Chondrocyte (in vitro differentiated cells): ENCODE measurements at regions not wholly inside any gene's neighbourhood (a gene's known extent, or its start where the extent isn't known, plus 50 kb on each side); places are given as distances from the start of the nearest gene placed in this dataset.

ENCODE experiments used
- DNase-seq: peaks from one replicate; pipeline ENCODE4 v3.0.0; 2021; ENCODE audit warnings: mixed read lengths, low spot score
- H3K27ac Mint-ChIP-seq: one replicate; pipeline ENCODE4 v1.8.0; 2021; ENCODE audit warnings: mild to moderate bottlenecking, moderate library complexity, mixed read lengths; ENCODE audit not compliant: unreplicated experiment
- H3K27me3 Mint-ChIP-seq: 2 replicates; pipeline ENCODE4 v1.8.0; 2021; ENCODE audit warnings: low read depth, mixed read lengths
- H3K36me3 Mint-ChIP-seq: 2 replicates; pipeline ENCODE4 v1.8.0; 2021; ENCODE audit warnings: low read depth, mixed read lengths
- H3K4me1 Mint-ChIP-seq: 2 replicates; pipeline ENCODE4 v1.8.0; 2021; ENCODE audit warnings: low read depth, mild to moderate bottlenecking, mixed read lengths
- H3K4me3 Mint-ChIP-seq: one replicate; pipeline ENCODE4 v1.8.0; 2021; ENCODE audit warnings: mild to moderate bottlenecking, moderate library complexity, mixed read lengths; ENCODE audit not compliant: unreplicated experiment
- H3K9me3 Mint-ChIP-seq: 2 replicates; pipeline ENCODE4 v1.8.0; 2021; ENCODE audit warnings: low read depth, mixed read lengths
- TF ChIP-seq, protein P1 (sequence below): fragments of 200-600 bp; sonication (generic); IDR thresholded peaks from 2 replicates; pipeline ENCODE4 v1.5.0; 2021; ENCODE audit warnings: antibody characterized with exemption, mild to moderate bottlenecking, moderate library complexity

DNA sequence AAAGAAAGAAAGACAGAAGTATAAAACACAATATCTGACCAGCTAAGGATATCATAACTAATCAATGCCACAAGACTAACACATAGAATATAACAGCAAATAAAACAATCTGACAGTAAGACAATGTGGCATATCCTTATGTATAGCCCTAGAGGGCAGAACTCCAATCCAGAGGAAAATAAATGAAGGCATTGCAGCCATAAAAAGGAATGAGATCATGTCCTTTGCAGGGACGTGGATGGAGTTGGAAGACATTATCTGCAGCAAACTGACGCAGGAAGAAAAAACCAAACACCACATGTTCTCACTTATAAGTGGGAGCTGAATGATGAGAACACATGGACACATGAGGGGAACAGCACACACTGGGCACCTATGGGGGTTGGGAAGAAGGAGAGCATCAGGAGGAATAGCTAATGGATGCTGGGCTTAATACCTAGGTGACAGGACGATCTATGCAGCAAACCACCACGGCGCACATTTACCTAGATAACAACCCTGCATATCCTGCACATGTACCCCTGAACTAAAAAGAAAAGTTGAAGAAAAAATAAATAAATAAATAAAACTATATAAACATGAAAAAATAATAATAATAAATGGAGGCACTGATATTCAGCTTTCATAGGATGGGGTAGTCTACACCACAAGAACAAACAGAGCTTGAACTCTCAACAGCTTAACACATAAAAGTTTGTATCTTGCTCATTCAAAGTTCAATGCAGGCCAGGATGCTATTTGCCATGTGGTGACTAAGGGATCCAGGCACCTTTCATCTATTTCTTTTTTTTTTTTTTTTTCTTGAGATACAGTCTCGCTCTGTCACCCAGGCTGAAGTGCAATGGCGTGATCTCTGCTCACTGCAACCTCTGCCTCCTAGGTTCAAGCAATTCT is 66.1 kb upstream of the KAT6B start:
- H3K36me3 Mint-ChIP-seq = no peaks in the 10 kb centered on the region
- TF ChIP-seq, protein P1, sequence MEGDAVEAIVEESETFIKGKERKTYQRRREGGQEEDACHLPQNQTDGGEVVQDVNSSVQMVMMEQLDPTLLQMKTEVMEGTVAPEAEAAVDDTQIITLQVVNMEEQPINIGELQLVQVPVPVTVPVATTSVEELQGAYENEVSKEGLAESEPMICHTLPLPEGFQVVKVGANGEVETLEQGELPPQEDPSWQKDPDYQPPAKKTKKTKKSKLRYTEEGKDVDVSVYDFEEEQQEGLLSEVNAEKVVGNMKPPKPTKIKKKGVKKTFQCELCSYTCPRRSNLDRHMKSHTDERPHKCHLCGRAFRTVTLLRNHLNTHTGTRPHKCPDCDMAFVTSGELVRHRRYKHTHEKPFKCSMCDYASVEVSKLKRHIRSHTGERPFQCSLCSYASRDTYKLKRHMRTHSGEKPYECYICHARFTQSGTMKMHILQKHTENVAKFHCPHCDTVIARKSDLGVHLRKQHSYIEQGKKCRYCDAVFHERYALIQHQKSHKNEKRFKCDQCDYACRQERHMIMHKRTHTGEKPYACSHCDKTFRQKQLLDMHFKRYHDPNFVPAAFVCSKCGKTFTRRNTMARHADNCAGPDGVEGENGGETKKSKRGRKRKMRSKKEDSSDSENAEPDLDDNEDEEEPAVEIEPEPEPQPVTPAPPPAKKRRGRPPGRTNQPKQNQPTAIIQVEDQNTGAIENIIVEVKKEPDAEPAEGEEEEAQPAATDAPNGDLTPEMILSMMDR = no peak
- H3K4me1 Mint-ChIP-seq = no peaks in the 10 kb centered on the region
- peaks cover 2% of the 10 kb centered on the region for H3K27me3 Mint-ChIP-seq
- H3K27ac Mint-ChIP-seq = no peak overlapping the region
- H3K9me3 Mint-ChIP-seq = no peaks in the 10 kb centered on the region
- DNase-seq = no peak
- no peak overlapping the region for H3K4me3 Mint-ChIP-seq

DNA sequence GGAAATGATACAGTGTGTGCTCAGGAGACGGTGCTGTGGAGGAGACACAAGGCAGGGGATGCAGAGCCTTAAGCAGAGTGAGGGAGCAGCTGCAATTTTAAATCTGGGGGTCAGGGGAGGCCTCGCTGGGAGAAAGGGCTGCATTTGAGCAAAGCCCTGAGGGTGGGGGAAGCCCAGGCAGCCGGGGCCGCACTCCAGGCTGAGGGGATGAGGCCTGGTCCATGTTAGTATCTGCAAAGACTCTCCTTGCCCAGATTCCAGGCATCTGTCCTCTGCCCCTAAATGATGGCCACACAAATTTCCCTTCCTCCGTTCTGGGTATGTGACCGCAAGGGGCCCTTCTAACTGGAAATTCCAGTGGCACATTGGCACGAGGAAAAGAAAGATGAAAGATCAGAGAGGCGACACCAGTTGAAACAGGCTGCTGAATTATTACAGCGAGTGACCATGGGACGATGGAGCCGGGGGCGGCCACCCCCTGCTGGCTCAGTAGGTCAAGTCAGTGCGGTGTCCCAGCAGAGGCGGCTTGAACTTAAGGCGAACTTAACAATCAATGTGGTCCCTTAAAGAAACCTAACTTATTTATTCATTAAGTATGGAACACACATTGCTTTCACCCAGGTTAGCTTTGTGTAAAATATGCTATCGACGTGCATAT is 62.3 kb upstream of the KAT6B start:
- TF ChIP-seq, protein P1 = no peak
- no peak for DNase-seq
- Mint-ChIP-seq H3K36me3 (no peaks in the 10 kb centered on the region), H3K27ac (no peak overlapping the region), H3K9me3 (no peaks in the 10 kb centered on the region), H3K4me3 (no peak overlapping the region), H3K4me1 (no peaks in the 10 kb centered on the region), H3K27me3 (peaks cover 4% of the 10 kb centered on the region)

DNA sequence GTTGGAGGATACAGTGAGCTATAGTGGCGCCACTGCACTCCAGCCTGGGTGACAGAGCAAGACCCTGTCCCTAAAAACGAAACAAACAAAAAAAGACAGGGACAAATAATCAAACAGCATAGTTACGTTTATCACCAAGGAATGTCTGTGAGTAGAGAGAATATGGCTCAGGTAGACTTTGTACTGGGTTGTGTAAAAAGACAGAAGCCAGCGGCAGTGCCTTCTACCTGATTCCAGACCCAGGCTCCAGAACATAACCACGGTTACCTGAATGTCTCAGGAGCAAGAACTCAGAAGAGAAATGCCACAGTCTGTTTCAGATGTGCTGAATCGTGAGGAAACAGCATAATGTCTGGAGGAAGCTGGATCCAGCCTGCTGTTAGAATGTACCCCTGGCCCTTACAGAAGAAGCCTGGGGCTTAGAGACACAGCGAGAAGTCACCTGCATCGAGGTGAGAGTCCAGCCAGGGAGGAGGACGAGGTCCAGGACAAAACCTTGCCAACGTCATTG is 60.9 kb upstream of the KAT6B start:
- Mint-ChIP-seq H3K27me3 (peaks cover 4% of the 10 kb centered on the region), H3K27ac (no peak overlapping the region), H3K4me3 (no peak overlapping the region), H3K9me3 (no peaks in the 10 kb centered on the region), H3K4me1 (no peaks in the 10 kb centered on the region), H3K36me3 (no peaks in the 10 kb centered on the region)
- TF ChIP-seq, protein P1 = no peak
- DNase-seq = no peak

DNA sequence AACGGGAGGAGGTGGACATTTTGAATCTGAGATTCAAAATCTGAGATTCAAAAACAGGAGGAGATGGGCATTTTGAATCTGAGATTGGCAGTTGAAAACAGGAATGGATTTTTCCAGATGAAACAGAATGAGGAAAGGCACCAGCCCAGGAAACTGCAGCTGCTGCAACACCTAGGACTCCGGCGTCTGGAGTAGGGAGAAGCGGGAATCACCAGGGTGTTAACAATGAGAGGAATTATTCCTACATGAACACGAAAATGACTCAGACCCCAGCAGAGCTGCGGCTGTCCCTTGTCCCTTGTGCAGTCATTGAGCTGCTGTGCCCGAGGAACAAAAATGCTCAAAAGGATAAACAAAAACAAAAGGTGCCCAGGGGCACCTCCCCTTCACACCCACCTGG is 59.9 kb upstream of the KAT6B start:
- Mint-ChIP-seq H3K4me1 (no peaks in the 10 kb centered on the region), H3K4me3 (peak overlapping the region; percentile 0), H3K27me3 (peaks cover 4% of the 10 kb centered on the region), H3K36me3 (no peaks in the 10 kb centered on the region), H3K9me3 (no peaks in the 10 kb centered on the region), H3K27ac (no peak overlapping the region)
- no peak for DNase-seq
- TF ChIP-seq, protein P1 = no peak

DNA sequence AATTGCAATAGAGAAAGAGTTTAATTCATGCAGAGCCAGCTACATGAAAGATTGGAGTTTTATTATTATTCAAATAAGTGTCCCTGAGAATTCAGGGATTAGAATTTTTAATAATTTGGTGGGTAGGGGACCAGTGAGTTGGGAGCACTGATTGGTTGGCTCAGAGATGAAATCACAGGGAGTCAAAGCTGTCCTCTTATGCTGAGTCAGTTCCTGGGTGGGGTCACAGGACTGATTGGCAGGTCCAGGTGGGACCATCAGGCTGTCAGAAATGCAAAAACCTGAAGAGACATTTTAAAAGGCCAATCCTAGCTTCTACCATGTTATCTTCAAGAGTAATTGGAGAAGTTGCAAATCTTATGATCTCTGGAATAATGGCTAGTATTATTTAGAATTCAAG is 56.0 kb upstream of the KAT6B start:
- peaks cover 2% of the 10 kb centered on the region for H3K27me3 Mint-ChIP-seq
- no peak overlapping the region for H3K4me3 Mint-ChIP-seq
- TF ChIP-seq, protein P1 = no peak
- no peak for DNase-seq
- H3K4me1 Mint-ChIP-seq = no peaks in the 10 kb centered on the region
- H3K27ac Mint-ChIP-seq = no peak overlapping the region
- no peaks in the 10 kb centered on the region for H3K36me3 Mint-ChIP-seq
- H3K9me3 Mint-ChIP-seq = no peaks in the 10 kb centered on the region
